Tibial nerve (tissue), 4 donors: ENCODE measurements at regions not wholly inside any gene's neighbourhood (a gene's known extent, or its start where the extent isn't known, plus 50 kb on each side); places are given as distances from the start of the nearest gene placed in this dataset.

Source experiments
- CTCF ChIP-seq, 5 experiments: fragments of 200-600 bp in 3 of 5; fragments of 450-650 bp in 2 of 5; sonication (generic) in 3 of 5; IDR thresholded peaks; one replicate each; pipeline ENCODE4 v1.5.1; 2016 to 2019; ENCODE audit warnings: antibody characterized with exemption in 5 of 5, mild to moderate bottlenecking in 3 of 5, moderate library complexity in 2 of 5
- EP300 ChIP-seq, 2 donors: sonication (generic); formaldehyde crosslinking; IDR thresholded peaks; one replicate each; pipeline ENCODE4 v1.6.1; 2017; ENCODE audit warnings: antibody characterized with exemption in 2 of 2, mild to moderate bottlenecking in 1 of 2

- no peak for TF ChIP-seq CTCF (IDR thresholded peaks at IDR 0.05)
- no peak for TF ChIP-seq EP300 (IDR thresholded peaks at IDR 0.05)
These were observed 316.2 kb upstream of the THRB start for GRCh38 chr3:24810881-24811280.
